ENCODE measurements at regions not wholly inside any gene's neighbourhood (a gene's known extent, or its start where the extent isn't known, plus 50 kb on each side); places are given as distances from the start of the nearest gene placed in this dataset.

DNA sequence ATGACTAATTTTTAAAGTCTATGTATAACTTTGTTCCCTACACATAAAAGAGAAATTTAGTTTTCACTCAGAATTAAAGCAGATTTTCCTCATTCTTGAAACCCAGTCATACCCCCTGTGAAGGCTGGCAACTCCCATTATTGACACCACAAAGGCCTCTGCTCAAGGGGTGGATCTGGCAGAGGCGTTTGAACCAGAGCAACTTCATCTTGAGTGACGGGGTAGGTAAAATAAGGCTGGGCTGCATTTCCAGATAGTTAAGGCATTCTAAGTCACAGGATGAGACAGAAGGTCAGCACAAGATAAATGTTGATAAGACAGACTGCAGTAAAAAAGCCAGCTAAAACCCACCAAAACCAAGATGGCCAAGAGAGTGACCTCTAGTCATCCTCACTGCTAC is 177.2 kb upstream of the OR13F1 start:
- no peak for TF ChIP-seq CTCF (conservative IDR thresholded peaks at IDR 0.05; ENCODE audit: low read depth, low read length)
- Histone ChIP-seq H3K4me1 (ENCODE audit: low read depth, poor library complexity, severe bottlenecking) (no peaks in the 10 kb centered on the region), H3K79me2 (ENCODE audit: insufficient read depth, low read depth) (no peaks in the 10 kb centered on the region), H3K27ac (no peak overlapping the region), H3K4me2 (no peak overlapping the region), H3K4me3 (IDR thresholded peaks at IDR 0.05; ENCODE audit: insufficient read depth, low read depth, low read length) (no peak overlapping the region), H2AFZ (ENCODE audit: low read depth) (no peak overlapping the region), H4K20me1 (ENCODE audit: insufficient read depth) (no peaks in the 10 kb centered on the region), H3K36me3 (ENCODE audit: insufficient read depth) (no peaks in the 10 kb centered on the region), H3K27me3 (ENCODE audit: insufficient read depth, low read depth) (no peaks in the 10 kb centered on the region), H3K9ac (no peak overlapping the region)

GRCh38 chr9:104329245-104329644 is 174.8 kb upstream of the OR13F1 start:
- no peaks in the 10 kb centered on the region for H3K27me3 ChIP-seq (ENCODE audit: insufficient read depth, low read depth)
- no peak overlapping the region for H3K4me2 ChIP-seq
- H2AFZ ChIP-seq (ENCODE audit: low read depth), result no peak overlapping the region
- H3K9ac ChIP-seq, result no peak overlapping the region
- H3K27ac ChIP-seq, result no peak overlapping the region
- H3K36me3 ChIP-seq (ENCODE audit: insufficient read depth), result no peaks in the 10 kb centered on the region
- no peaks in the 10 kb centered on the region for H3K4me1 ChIP-seq (ENCODE audit: low read depth, poor library complexity, severe bottlenecking)
- H3K79me2 ChIP-seq (ENCODE audit: insufficient read depth, low read depth), result no peaks in the 10 kb centered on the region
- H3K4me3 ChIP-seq (IDR thresholded peaks at IDR 0.05; ENCODE audit: insufficient read depth, low read depth, low read length), result no peak overlapping the region
- no peaks in the 10 kb centered on the region for H4K20me1 ChIP-seq (ENCODE audit: insufficient read depth)
- TF ChIP-seq CTCF (conservative IDR thresholded peaks at IDR 0.05; ENCODE audit: low read depth, low read length), result no peak

- H3K4me2 ChIP-seq, result no peak overlapping the region
- H2AFZ ChIP-seq (ENCODE audit: low read depth), result no peak overlapping the region
- no peaks in the 10 kb centered on the region for H3K27me3 ChIP-seq (ENCODE audit: insufficient read depth, low read depth)
- no peaks in the 10 kb centered on the region for H3K79me2 ChIP-seq (ENCODE audit: insufficient read depth, low read depth)
- no peak overlapping the region for H3K9ac ChIP-seq
- H3K4me3 ChIP-seq (IDR thresholded peaks at IDR 0.05; ENCODE audit: insufficient read depth, low read depth, low read length), result no peak overlapping the region
- TF ChIP-seq CTCF (conservative IDR thresholded peaks at IDR 0.05; ENCODE audit: low read depth, low read length), result no peak
- no peaks in the 10 kb centered on the region for H4K20me1 ChIP-seq (ENCODE audit: insufficient read depth)
- no peaks in the 10 kb centered on the region for H3K4me1 ChIP-seq (ENCODE audit: low read depth, poor library complexity, severe bottlenecking)
- no peaks in the 10 kb centered on the region for H3K36me3 ChIP-seq (ENCODE audit: insufficient read depth)
- no peak overlapping the region for H3K27ac ChIP-seq
Observed at GRCh38 chr9:104330841-104331240, 173.2 kb upstream of the OR13F1 start.

GRCh38 chr9:104334549-104334948 is 169.5 kb upstream of the OR13F1 start:
- Histone ChIP-seq H3K36me3 (ENCODE audit: insufficient read depth) (no peaks in the 10 kb centered on the region), H3K27ac (no peak overlapping the region), H3K4me2 (no peak overlapping the region), H3K79me2 (ENCODE audit: insufficient read depth, low read depth) (no peaks in the 10 kb centered on the region), H3K27me3 (ENCODE audit: insufficient read depth, low read depth) (no peaks in the 10 kb centered on the region), H3K4me1 (ENCODE audit: low read depth, poor library complexity, severe bottlenecking) (no peaks in the 10 kb centered on the region), H4K20me1 (ENCODE audit: insufficient read depth) (no peaks in the 10 kb centered on the region), H3K4me3 (IDR thresholded peaks at IDR 0.05; ENCODE audit: insufficient read depth, low read depth, low read length) (no peak overlapping the region), H3K9ac (no peak overlapping the region), H2AFZ (ENCODE audit: low read depth) (no peak overlapping the region)
- no peak for TF ChIP-seq CTCF (conservative IDR thresholded peaks at IDR 0.05; ENCODE audit: low read depth, low read length)

- Histone ChIP-seq H4K20me1 (ENCODE audit: insufficient read depth) (no peaks in the 10 kb centered on the region), H2AFZ (ENCODE audit: low read depth) (no peak overlapping the region), H3K9ac (no peak overlapping the region), H3K27ac (no peak overlapping the region), H3K79me2 (ENCODE audit: insufficient read depth, low read depth) (no peaks in the 10 kb centered on the region), H3K4me2 (no peak overlapping the region), H3K36me3 (ENCODE audit: insufficient read depth) (no peaks in the 10 kb centered on the region), H3K27me3 (ENCODE audit: insufficient read depth, low read depth) (no peaks in the 10 kb centered on the region), H3K4me1 (ENCODE audit: low read depth, poor library complexity, severe bottlenecking) (no peaks in the 10 kb centered on the region), H3K4me3 (IDR thresholded peaks at IDR 0.05; ENCODE audit: insufficient read depth, low read depth, low read length) (no peak overlapping the region)
- no peak for TF ChIP-seq CTCF (conservative IDR thresholded peaks at IDR 0.05; ENCODE audit: low read depth, low read length)
Observed at GRCh38 chr9:104339692-104340091, 164.4 kb upstream of the OR13F1 start.
